HUES48 (cell line): ENCODE measurements at regions not wholly inside any gene's neighbourhood (a gene's known extent, or its start where the extent isn't known, plus 50 kb on each side); places are given as distances from the start of the nearest gene placed in this dataset.

ENCODE experiments used
- H3K27ac ChIP-seq: one replicate; pipeline ENCODE4 v1.7.0; 2013; ENCODE audit warnings: low read depth, low read length, inconsistent platforms
- H3K27me3 ChIP-seq: 2 replicates; pipeline ENCODE4 v1.6.1; 2013; ENCODE audit warnings: mild to moderate bottlenecking, low read length; ENCODE audit not compliant: control insufficient read depth, insufficient read depth
- H3K36me3 ChIP-seq: 2 replicates; pipeline ENCODE4 v1.6.1; 2013; ENCODE audit warnings: low read length; ENCODE audit not compliant: control insufficient read depth, insufficient read depth
- H3K4me1 ChIP-seq: 2 replicates; pipeline ENCODE4 v1.6.1; 2013; ENCODE audit warnings: mild to moderate bottlenecking, low read length; ENCODE audit not compliant: control insufficient read depth, insufficient read depth
- H3K4me3 ChIP-seq: 2 replicates; pipeline ENCODE4 v1.5.1; 2013; ENCODE audit warnings: mild to moderate bottlenecking, low read depth, low read length
- H3K9ac ChIP-seq: 2 replicates; pipeline ENCODE4 v1.6.1; 2013; ENCODE audit warnings: mild to moderate bottlenecking, low read depth, low read length, moderate library complexity
- H3K9me3 ChIP-seq: 2 replicates; pipeline ENCODE4 v1.6.1; 2013; ENCODE audit warnings: low read length; ENCODE audit not compliant: control insufficient read depth, insufficient read depth

GRCh38 chr9:21564175-21564574 is 82.1 kb upstream of the IFNE start:
- Histone ChIP-seq H3K36me3 (no peaks in the 10 kb centered on the region), H3K27ac (no peak overlapping the region), H3K9ac (no peak overlapping the region), H3K4me1 (peaks cover 14% of the 10 kb centered on the region; the same call in 1 of the 2 replicates), H3K4me3 (no peak overlapping the region), H3K27me3 (peaks cover 12% of the 10 kb centered on the region), H3K9me3 (no peaks in the 10 kb centered on the region)

GRCh38 chr9:21565155-21565554 is 83.0 kb upstream of the IFNE start:
- Histone ChIP-seq H3K9ac (no peak overlapping the region), H3K27ac (no peak overlapping the region), H3K4me1 (peaks cover 12% of the 10 kb centered on the region; the same call in 1 of the 2 replicates)

DNA sequence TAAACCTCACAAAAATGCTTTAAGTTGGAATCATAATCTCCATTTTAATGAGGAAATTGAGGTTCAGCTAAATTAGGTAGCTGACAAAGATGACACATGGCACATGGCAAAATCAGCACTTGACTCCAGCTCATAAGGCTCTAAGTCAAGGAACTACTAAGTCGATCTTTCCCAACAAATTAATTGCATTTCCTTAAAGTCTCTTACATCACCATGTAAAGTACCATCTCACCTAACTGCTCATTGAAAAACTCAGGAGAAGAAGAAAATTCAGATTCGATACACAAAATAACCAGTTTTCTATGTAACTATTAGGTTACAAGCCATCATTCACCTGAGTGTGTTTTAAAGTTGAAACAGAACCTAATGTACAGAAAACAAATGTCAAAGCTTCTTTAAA is 85.8 kb upstream of the IFNE start:
- H3K27ac ChIP-seq: no peak overlapping the region
- H3K36me3 ChIP-seq: no peaks in the 10 kb centered on the region
- H3K27me3 ChIP-seq: no peaks in the 10 kb centered on the region
- no peaks in the 10 kb centered on the region for H3K9me3 ChIP-seq
- peaks cover 6% of the 10 kb centered on the region; the same call in 1 of the 2 replicates for H3K4me1 ChIP-seq
- H3K9ac ChIP-seq: no peak overlapping the region
- no peak overlapping the region for H3K4me3 ChIP-seq

More at GRCh38 chr9:21565155-21565554, 83.0 kb upstream of the IFNE start:
- H3K9me3 ChIP-seq: no peaks in the 10 kb centered on the region
- peaks cover 9% of the 10 kb centered on the region for H3K27me3 ChIP-seq
- no peak overlapping the region for H3K4me3 ChIP-seq
- no peaks in the 10 kb centered on the region for H3K36me3 ChIP-seq

- Histone ChIP-seq H3K27me3 (no peaks in the 10 kb centered on the region), H3K9ac (no peak overlapping the region), H3K4me3 (no peak overlapping the region), H3K27ac (no peak overlapping the region), H3K9me3 (no peaks in the 10 kb centered on the region), H3K4me1 (peaks cover 6% of the 10 kb centered on the region; the same call in 1 of the 2 replicates), H3K36me3 (no peaks in the 10 kb centered on the region)
These were observed 86.4 kb upstream of the IFNE start for GRCh38 chr9:21568484-21568883.

- Histone ChIP-seq H3K27me3 (no peaks in the 10 kb centered on the region), H3K36me3 (no peaks in the 10 kb centered on the region), H3K4me3 (no peak overlapping the region), H3K4me1 (peaks cover 3% of the 10 kb centered on the region; the same call in 1 of the 2 replicates), H3K9ac (no peak overlapping the region), H3K27ac (no peak overlapping the region), H3K9me3 (no peaks in the 10 kb centered on the region)
These were observed 87.6 kb upstream of the IFNE start for GRCh38 chr9:21569721-21570120.

GRCh38 chr9:21570643-21571275 is 88.6 kb upstream of the IFNE start:
- H3K4me3 ChIP-seq: no peak overlapping the region
- no peak overlapping the region for H3K9ac ChIP-seq
- no peaks in the 10 kb centered on the region for H3K9me3 ChIP-seq
- no peak overlapping the region for H3K27ac ChIP-seq
- no peaks in the 10 kb centered on the region for H3K36me3 ChIP-seq
- H3K27me3 ChIP-seq: no peaks in the 10 kb centered on the region
- H3K4me1 ChIP-seq: peaks cover 4% of the 10 kb centered on the region; the same call in 1 of the 2 replicates

- H3K27me3 ChIP-seq: no peaks in the 10 kb centered on the region
- H3K36me3 ChIP-seq: no peaks in the 10 kb centered on the region
- no peak overlapping the region for H3K27ac ChIP-seq
- peaks cover 12% of the 10 kb centered on the region; the same call in 1 of the 2 replicates for H3K4me1 ChIP-seq
- no peaks in the 10 kb centered on the region for H3K9me3 ChIP-seq
- no peak overlapping the region for H3K9ac ChIP-seq
- H3K4me3 ChIP-seq: no peak overlapping the region
These were observed 92.1 kb upstream of the IFNE start for GRCh38 chr9:21574261-21574660.

DNA sequence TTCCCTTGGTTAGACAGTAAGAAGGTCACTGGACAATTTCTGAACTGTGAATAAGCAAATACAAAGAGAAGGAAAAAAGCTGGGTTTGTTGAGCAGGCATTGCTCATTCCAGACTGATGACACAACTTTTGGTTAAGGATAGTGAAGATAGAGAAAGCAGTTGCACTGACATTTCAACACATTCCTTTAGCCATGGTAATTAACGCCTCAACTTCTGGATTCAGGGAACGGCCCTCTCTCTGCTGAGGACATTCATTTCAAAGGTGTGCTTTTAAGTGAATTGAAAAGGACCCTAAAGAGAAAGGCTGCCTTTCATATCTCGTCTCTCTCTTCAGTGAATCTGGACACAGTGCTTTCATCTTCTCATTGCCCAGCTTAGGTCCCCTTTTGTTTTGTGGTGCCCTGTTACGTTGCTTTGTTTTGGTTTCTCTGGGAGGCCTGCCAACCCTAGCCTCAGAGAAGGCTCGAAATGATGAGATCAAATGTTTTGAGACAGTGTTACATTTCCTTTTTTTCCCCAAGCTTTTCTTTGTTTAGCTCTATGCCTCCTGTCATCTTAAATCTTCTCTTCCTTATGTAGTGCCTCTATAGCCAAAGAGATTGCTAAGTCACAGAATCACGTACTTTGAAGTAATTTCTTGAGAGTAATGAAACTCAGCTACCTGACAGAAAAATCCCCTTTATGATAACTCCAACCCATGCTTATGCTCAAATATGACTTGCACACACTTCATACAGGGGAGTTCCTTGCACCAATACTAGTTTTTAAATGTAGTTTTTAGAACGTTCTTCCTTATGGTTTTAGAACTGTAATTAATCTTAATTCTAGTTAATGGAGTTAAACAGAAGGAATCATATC is 94.4 kb upstream of the IFNE start:
- Histone ChIP-seq H3K27ac (peak overlapping the region; percentile 43), H3K36me3 (no peaks in the 10 kb centered on the region), H3K4me1 (peaks cover 12% of the 10 kb centered on the region; the same call in 1 of the 2 replicates), H3K9me3 (no peaks in the 10 kb centered on the region), H3K4me3 (no peak overlapping the region), H3K9ac (no peak overlapping the region), H3K27me3 (no peaks in the 10 kb centered on the region)

- Histone ChIP-seq H3K36me3 (no peaks in the 10 kb centered on the region), H3K4me3 (no peak overlapping the region), H3K4me1 (peaks cover 12% of the 10 kb centered on the region; the same call in 1 of the 2 replicates), H3K9me3 (no peaks in the 10 kb centered on the region), H3K27ac (no peak overlapping the region), H3K27me3 (no peaks in the 10 kb centered on the region), H3K9ac (no peak overlapping the region)
These were observed 97.1 kb upstream of the IFNE start for GRCh38 chr9:21579247-21579671.

DNA sequence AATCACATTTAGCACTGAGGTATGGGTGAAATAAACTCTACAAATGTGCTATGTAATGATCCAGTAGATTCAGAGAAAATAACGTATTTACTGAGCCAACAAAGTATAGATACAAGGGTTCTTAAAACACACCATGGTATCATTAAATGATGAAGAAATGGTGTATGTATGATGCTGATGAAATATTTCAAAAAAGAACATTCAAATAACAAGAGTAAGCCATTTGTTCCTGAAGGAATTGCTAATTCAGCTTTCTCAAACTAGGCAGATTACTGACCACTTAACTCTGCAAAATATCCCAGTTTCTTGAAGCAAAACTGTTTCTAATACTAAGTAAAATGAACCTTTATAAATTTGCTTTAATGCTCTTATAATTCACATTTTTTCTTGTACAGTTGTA is 97.6 kb upstream of the IFNE start:
- H3K4me3 ChIP-seq: no peak overlapping the region
- H3K27ac ChIP-seq: no peak overlapping the region
- H3K36me3 ChIP-seq: no peaks in the 10 kb centered on the region
- H3K4me1 ChIP-seq: peaks cover 12% of the 10 kb centered on the region; the same call in 1 of the 2 replicates
- no peaks in the 10 kb centered on the region for H3K9me3 ChIP-seq
- H3K9ac ChIP-seq: no peak overlapping the region
- no peaks in the 10 kb centered on the region for H3K27me3 ChIP-seq
